Stromal cell of bone marrow (primary cell): ENCODE measurements at regions not wholly inside any gene's neighbourhood (a gene's known extent, or its start where the extent isn't known, plus 50 kb on each side); places are given as distances from the start of the nearest gene placed in this dataset.
A peak's percentile ranks its signal among the peaks of the same experiment; 100 is the strongest.
"Not testable (repeated sequence)": the region's sequence is repeated elsewhere in the genome, so short reads cannot be mapped to it uniquely, and the experiment has no call there.

Source experiments
- DNase-seq: peaks from one replicate; pipeline ENCODE4 v3.0.0-alpha.2; 2012; ENCODE audit warnings: low read depth

- no peak for DNase-seq
Measured at GRCh38 chr5:20370061-20370460, 382.1 kb upstream of the CDH18 start.

- no peak for DNase-seq
Measured at GRCh38 chr5:20369518-20369885, 381.5 kb upstream of the CDH18 start.

GRCh38 chr5:20368571-20369517 lies 380.8 kb upstream of the CDH18 start:
- DNase-seq: no peak

GRCh38 chr5:20367178-20367577 lies 379.2 kb upstream of the CDH18 start:
- no peak for DNase-seq

GRCh38 chr5:20360263-20360662 lies 372.3 kb upstream of the CDH18 start:
- DNase-seq: no peak

GRCh38 chr5:20359377-20359776 lies 371.4 kb upstream of the CDH18 start:
- no peak for DNase-seq

GRCh38 chr5:20353499-20353898 lies 365.5 kb upstream of the CDH18 start:
- no peak for DNase-seq

- no peak for DNase-seq
Measured at GRCh38 chr5:20351849-20352248, 363.8 kb upstream of the CDH18 start.

GRCh38 chr5:20348321-20348720 lies 360.3 kb upstream of the CDH18 start:
- no peak for DNase-seq

GRCh38 chr5:20347334-20347733 lies 359.3 kb upstream of the CDH18 start:
- DNase-seq: no peak

GRCh38 chr5:20340126-20340525 lies 352.1 kb upstream of the CDH18 start:
- no peak for DNase-seq

GRCh38 chr5:20335978-20336377 lies 348.0 kb upstream of the CDH18 start:
- no peak for DNase-seq

- DNase-seq: no peak
Measured at GRCh38 chr5:20331826-20332225, 343.8 kb upstream of the CDH18 start.

GRCh38 chr5:20323323-20323722 lies 335.3 kb upstream of the CDH18 start:
- no peak for DNase-seq

- no peak for DNase-seq
Measured at GRCh38 chr5:20307391-20307790, 319.4 kb upstream of the CDH18 start.

GRCh38 chr5:20305463-20305862 lies 317.5 kb upstream of the CDH18 start:
- no peak for DNase-seq

- not testable (repeated sequence) for DNase-seq
Measured at GRCh38 chr5:20304570-20304969, 316.6 kb upstream of the CDH18 start.

- no peak for DNase-seq
Measured at GRCh38 chr5:20300110-20300509, 312.1 kb upstream of the CDH18 start.

GRCh38 chr5:20294696-20295095 lies 306.7 kb upstream of the CDH18 start:
- DNase-seq: no peak

- no peak for DNase-seq
Measured at GRCh38 chr5:20291766-20292165, 303.8 kb upstream of the CDH18 start.

- no peak for DNase-seq
Measured at GRCh38 chr5:20287640-20288039, 299.6 kb upstream of the CDH18 start.

- DNase-seq: peak; percentile 44
Measured at GRCh38 chr5:20286512-20286911, 298.5 kb upstream of the CDH18 start.

- DNase-seq: no peak
Measured at GRCh38 chr5:20276959-20277263, 288.9 kb upstream of the CDH18 start.
